Smooth muscle cell (in vitro differentiated cells): ENCODE measurements at regions not wholly inside any gene's neighbourhood (a gene's known extent, or its start where the extent isn't known, plus 50 kb on each side); places are given as distances from the start of the nearest gene placed in this dataset.

ENCODE experiments used
- DNase-seq: peaks from one replicate; lab custom pipeline; 2025; ENCODE audit not compliant: unreplicated experiment; lab: John Stamatoyannopoulos, UW
- H2AFZ ChIP-seq: fragments of 200-600 bp; sonication (generic); 2 replicates; pipeline ENCODE4 v1.6.0; 2016; ENCODE audit warnings: antibody characterized with exemption, low read depth, mild to moderate bottlenecking
- H3F3A ChIP-seq: fragments of 200-600 bp; sonication (generic); 2 replicates; pipeline ENCODE4 v1.6.0; 2017; ENCODE audit warnings: antibody characterized with exemption, low read depth
- H3K27ac ChIP-seq: fragments of 200-600 bp; sonication (generic); 2 replicates; pipeline ENCODE4 v1.5.1; 2016; ENCODE audit warnings: low read depth, mild to moderate bottlenecking
- H3K27me3 ChIP-seq: fragments of 200-600 bp; sonication (generic); 2 replicates; pipeline ENCODE4 v1.6.1; 2016; ENCODE audit warnings: low read depth, mild to moderate bottlenecking
- H3K36me3 ChIP-seq: fragments of 200-600 bp; sonication (generic); 2 replicates; pipeline ENCODE4 v1.5.1; 2016; ENCODE audit warnings: low read depth
- H3K4me1 ChIP-seq: fragments of 200-600 bp; sonication (generic); 2 replicates; pipeline ENCODE4 v1.5.1; 2016; ENCODE audit warnings: low read depth
- H3K4me2 ChIP-seq: fragments of 200-600 bp; sonication (generic); 2 replicates; pipeline ENCODE4 v1.6.0; 2016; ENCODE audit warnings: mild to moderate bottlenecking
- H3K4me3 ChIP-seq: fragments of 200-600 bp; sonication (generic); 2 replicates; pipeline ENCODE4 v1.5.1; 2016; ENCODE audit warnings: mild to moderate bottlenecking
- H3K79me2 ChIP-seq: fragments of 200-600 bp; sonication (generic); 2 replicates; pipeline ENCODE4 v1.6.0; 2016; ENCODE audit warnings: low read depth, mild to moderate bottlenecking
- H3K9ac ChIP-seq: fragments of 200-600 bp; sonication (generic); 2 replicates; pipeline ENCODE4 v1.6.0; 2016; ENCODE audit warnings: low read depth
- H3K9me3 ChIP-seq: fragments of 200-600 bp; sonication (generic); replicated peaks from 2 replicates; pipeline ENCODE4 v1.5.1; 2016; ENCODE audit warnings: low read depth
- H4K20me1 ChIP-seq: fragments of 200-600 bp; sonication (generic); 2 replicates; pipeline ENCODE4 v1.6.0; 2016; ENCODE audit warnings: low read depth
- WGBS: methylation state at CpG from one replicate; pipeline ENCODE4 v1.1.7; 2016; ENCODE audit warnings: low lambda C conversion rate; 5-methylcytosine and 5-hydroxymethylcytosine counted together
- TF ChIP-seq, protein P1 (sequence below): fragments of 200-600 bp; sonication (generic); IDR thresholded peaks from 2 replicates; pipeline ENCODE4 v1.5.1; 2017; ENCODE audit warnings: borderline replicate concordance, mild to moderate bottlenecking, antibody characterized with exemption; ENCODE audit not compliant: insufficient read depth, poor library complexity, severe bottlenecking

GRCh38 chr15:52862677-52863076 is 72.5 kb upstream of the ONECUT1 start:
- no peaks in the 10 kb centered on the region for H3K79me2 ChIP-seq
- H3K4me3 ChIP-seq = no peak overlapping the region
- H3K4me2 ChIP-seq = no peak overlapping the region
- H2AFZ ChIP-seq = no peak overlapping the region
- no peak overlapping the region for H3K9ac ChIP-seq
- no peak overlapping the region for H3K27ac ChIP-seq
- H3K9me3 ChIP-seq = no peaks in the 10 kb centered on the region
- WGBS = 90% methylated on average over 7 of the region's 7 CpGs
- H3K4me1 ChIP-seq = peaks cover 4% of the 10 kb centered on the region
- peaks cover 10% of the 10 kb centered on the region for H3K27me3 ChIP-seq
- no peaks in the 10 kb centered on the region for H4K20me1 ChIP-seq
- H3K36me3 ChIP-seq = no peaks in the 10 kb centered on the region
- H3F3A ChIP-seq = no peaks in the 10 kb centered on the region
- TF ChIP-seq, protein P1, sequence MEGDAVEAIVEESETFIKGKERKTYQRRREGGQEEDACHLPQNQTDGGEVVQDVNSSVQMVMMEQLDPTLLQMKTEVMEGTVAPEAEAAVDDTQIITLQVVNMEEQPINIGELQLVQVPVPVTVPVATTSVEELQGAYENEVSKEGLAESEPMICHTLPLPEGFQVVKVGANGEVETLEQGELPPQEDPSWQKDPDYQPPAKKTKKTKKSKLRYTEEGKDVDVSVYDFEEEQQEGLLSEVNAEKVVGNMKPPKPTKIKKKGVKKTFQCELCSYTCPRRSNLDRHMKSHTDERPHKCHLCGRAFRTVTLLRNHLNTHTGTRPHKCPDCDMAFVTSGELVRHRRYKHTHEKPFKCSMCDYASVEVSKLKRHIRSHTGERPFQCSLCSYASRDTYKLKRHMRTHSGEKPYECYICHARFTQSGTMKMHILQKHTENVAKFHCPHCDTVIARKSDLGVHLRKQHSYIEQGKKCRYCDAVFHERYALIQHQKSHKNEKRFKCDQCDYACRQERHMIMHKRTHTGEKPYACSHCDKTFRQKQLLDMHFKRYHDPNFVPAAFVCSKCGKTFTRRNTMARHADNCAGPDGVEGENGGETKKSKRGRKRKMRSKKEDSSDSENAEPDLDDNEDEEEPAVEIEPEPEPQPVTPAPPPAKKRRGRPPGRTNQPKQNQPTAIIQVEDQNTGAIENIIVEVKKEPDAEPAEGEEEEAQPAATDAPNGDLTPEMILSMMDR = no peak
- no peak for DNase-seq

DNA sequence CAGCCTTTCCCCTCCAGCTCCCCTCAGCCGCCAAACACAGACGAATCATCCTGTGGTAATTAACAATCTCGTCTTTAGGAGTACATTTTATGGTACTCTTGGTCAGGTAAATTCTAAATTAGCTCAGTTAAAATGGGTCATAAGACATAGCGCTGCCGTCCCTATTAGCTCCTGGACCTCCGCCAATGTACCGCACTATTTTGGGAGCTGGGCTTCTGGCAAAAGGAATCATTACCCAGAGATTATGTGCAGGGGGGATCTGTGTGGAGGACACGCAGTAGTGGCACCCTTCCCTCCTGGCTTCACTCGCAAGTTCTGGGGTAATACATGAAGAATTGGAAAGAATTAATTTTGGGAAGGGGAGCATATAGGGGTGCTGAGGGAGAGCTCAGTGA is 68.6 kb upstream of the ONECUT1 start:
- H3K4me3 ChIP-seq = no peak overlapping the region
- no peak for DNase-seq
- no peaks in the 10 kb centered on the region for H4K20me1 ChIP-seq
- H3K27ac ChIP-seq = no peak overlapping the region
- H3K4me1 ChIP-seq = peaks cover 9% of the 10 kb centered on the region
- WGBS = 71% methylated on average over 9 of the region's 9 CpGs
- H3K36me3 ChIP-seq = no peaks in the 10 kb centered on the region
- H3K4me2 ChIP-seq = no peak overlapping the region
- no peaks in the 10 kb centered on the region for H3K79me2 ChIP-seq
- TF ChIP-seq, protein P1 = no peak
- no peak overlapping the region for H2AFZ ChIP-seq
- no peaks in the 10 kb centered on the region for H3F3A ChIP-seq
- H3K9me3 ChIP-seq = no peaks in the 10 kb centered on the region
- H3K27me3 ChIP-seq = peaks cover 10% of the 10 kb centered on the region
- no peak overlapping the region for H3K9ac ChIP-seq

DNA sequence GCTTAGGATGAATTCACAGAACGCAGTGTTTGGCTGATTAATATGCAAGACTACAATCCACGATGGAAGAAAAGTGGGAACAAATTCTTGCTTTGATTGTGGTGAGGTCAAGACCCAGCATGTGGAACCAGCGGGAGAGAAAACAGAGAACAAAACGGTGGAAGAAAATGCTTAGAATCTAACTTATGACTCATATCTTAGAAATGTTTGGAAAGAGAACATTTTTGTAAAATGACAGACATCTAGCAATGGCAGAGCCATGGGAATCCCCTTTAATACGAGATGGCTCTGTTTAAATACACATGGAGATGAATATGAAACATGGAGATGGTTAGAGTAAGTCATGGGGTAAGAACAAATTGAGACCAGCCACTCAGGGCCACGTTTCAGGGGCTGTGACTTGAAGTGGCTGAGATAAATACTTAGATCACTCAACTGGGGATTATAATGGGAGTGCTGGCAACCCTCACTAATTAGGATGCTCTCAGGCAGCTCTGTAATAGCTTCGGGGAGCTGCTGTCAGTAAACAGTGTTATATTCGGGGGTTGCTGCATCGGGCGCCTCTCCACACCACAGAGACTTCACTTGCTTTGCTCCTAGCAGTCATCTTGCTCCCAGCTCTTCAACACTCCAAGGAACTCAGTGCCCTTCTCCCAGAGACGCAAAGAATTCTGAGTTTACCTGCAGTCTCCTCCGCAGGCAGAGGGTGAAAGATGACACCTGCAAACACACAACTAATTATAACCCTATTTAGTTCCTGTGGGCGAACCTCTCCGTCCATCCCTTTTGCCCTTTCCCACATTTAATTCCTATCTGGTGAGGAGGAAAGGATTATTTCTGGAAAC is 68.0 kb upstream of the ONECUT1 start:
- H4K20me1 ChIP-seq = no peaks in the 10 kb centered on the region
- H3K79me2 ChIP-seq = no peaks in the 10 kb centered on the region
- H3K36me3 ChIP-seq = no peaks in the 10 kb centered on the region
- no peaks in the 10 kb centered on the region for H3F3A ChIP-seq
- WGBS = 21% methylated on average over 14 of the region's 14 CpGs
- no peak overlapping the region for H3K4me3 ChIP-seq
- peaks cover 10% of the 10 kb centered on the region for H3K27me3 ChIP-seq
- H2AFZ ChIP-seq = no peak overlapping the region
- H3K9me3 ChIP-seq = no peaks in the 10 kb centered on the region
- TF ChIP-seq, protein P1 = no peak
- no peak overlapping the region for H3K9ac ChIP-seq
- peaks cover 9% of the 10 kb centered on the region for H3K4me1 ChIP-seq
- DNase-seq = no peak
- H3K4me2 ChIP-seq = no peak overlapping the region
- no peak overlapping the region for H3K27ac ChIP-seq

DNA sequence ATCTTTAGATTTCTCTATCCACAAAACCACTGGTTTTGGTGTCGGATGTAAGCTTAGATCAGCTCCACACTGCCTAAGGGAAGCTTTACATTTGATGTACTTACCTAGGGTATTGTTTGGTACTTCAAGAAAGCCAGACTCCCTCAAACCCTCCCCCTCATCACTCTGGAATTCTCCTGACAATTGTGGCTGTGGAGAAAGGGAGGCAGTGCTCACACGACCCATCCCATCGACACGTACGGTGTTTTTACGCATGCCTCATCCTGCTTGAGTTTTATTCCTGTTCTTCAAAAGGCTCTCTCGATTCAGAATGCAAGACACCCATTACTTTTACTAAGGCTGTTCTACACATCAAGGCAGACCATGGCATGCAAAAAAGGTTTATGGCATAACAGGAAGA is 67.3 kb upstream of the ONECUT1 start:
- peaks cover 9% of the 10 kb centered on the region for H3K4me1 ChIP-seq
- TF ChIP-seq, protein P1 = no peak
- DNase-seq = no peak
- no peaks in the 10 kb centered on the region for H3K36me3 ChIP-seq
- WGBS = 49% methylated on average over 7 of the region's 7 CpGs
- H3K27me3 ChIP-seq = peaks cover 10% of the 10 kb centered on the region
- H3K9me3 ChIP-seq = no peaks in the 10 kb centered on the region
- H3F3A ChIP-seq = no peaks in the 10 kb centered on the region
- no peak overlapping the region for H3K4me3 ChIP-seq
- H3K27ac ChIP-seq = no peak overlapping the region
- no peak overlapping the region for H2AFZ ChIP-seq
- H3K9ac ChIP-seq = no peak overlapping the region
- no peaks in the 10 kb centered on the region for H4K20me1 ChIP-seq
- no peak overlapping the region for H3K4me2 ChIP-seq
- H3K79me2 ChIP-seq = no peaks in the 10 kb centered on the region
